Left ventricle myocardium superior (tissue), 1 donor: ENCODE measurements at regions not wholly inside any gene's neighbourhood (a gene's known extent, or its start where the extent isn't known, plus 50 kb on each side); places are given as distances from the start of the nearest gene placed in this dataset.

ENCODE experiments used
- ATAC-seq: fragments of 200-7000 bp; cut with Tn5 transposase; one replicate; pipeline ENCODE4 v1.9.1; 2020; ENCODE audit warnings: mild to moderate bottlenecking, moderate library complexity
- DNase-seq: peaks from one replicate; pipeline ENCODE4 v3.0.0-alpha.2; 2020
- intact Hi-C: fragments of 100-400 bp; cut with micrococcal nuclease; formaldehyde crosslinking; loops from one replicate; pipeline ENCODE4 v1.11.0; 2022
- donor health status: DM: no; HTN: yes; CAD: no; lungs with severe emphysema.

DNA sequence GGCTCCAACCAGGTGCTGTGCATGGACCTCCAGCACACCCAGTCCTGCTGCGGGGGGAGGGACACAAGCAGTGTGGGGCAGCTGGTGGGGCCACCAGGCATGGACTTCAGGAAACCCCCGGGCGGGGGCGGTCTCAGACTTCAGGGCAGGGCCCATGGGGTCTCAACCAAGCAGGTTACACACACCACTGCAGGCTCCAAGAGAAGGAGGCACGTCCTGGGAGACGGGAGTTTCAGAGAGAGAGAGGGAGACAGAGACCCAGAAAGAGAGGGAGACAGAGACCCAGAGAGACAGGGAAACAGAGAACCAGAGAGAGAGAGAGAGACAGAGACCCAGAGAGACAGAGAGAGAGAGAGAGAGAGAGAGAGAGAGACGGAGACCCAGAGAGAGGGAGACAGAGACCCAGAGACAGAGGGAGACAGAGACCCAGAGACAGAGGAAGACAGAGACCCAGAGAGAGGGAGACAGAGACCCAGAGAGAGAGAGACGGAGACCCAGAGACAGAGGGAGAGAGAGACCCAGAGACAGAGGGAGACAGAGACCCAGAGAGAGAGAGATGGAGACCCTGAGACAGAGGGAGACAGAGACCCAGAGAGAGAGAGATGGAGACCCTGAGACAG is 128.9 kb downstream of the NCOR2 start:
- ATAC-seq (no peak), DNase-seq (no peak)
- intact Hi-C loops, result no loop called here

DNA sequence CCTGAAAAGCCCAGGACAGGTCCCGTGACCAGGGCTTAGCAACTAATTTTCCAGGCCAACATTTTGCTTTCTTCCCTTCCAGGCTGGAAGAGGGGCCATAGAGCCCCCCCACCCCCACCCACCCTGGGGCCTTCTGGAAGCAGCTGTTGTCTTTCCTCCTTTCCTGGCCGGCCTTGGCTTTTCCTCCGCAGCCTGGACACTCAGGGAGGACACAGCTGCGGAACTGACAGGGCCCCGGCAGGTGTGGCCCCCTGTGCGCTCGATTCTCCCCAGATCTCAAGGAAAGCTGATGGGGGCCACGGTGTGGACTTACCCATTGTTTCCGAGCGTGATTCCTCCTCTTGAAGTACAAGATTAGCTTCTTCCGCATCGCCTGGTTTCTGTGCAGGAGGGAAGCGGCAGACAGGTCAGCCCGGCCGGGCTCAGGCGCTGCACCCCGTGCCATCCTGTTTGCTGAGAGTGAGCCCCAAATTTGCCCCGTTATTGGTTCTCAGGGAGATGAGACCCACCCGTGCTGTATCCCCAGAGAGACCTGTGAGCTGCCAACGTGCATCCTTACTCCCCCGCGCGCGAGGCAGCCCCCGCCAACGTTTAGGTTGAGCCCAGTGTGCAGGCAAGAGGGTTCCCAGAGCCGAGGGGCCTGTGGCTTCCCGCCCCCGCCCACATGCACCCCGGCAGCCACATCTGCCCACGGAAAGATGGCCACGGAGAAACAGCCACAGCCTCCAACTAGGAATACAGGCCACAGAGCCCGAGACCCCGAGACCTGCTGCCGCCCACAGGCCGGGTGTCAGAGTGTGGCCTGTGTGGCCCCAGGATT is 129.6 kb downstream of the NCOR2 start:
- ATAC-seq (no peak), DNase-seq (no peak)
- intact Hi-C loops, result no loop called here

DNA sequence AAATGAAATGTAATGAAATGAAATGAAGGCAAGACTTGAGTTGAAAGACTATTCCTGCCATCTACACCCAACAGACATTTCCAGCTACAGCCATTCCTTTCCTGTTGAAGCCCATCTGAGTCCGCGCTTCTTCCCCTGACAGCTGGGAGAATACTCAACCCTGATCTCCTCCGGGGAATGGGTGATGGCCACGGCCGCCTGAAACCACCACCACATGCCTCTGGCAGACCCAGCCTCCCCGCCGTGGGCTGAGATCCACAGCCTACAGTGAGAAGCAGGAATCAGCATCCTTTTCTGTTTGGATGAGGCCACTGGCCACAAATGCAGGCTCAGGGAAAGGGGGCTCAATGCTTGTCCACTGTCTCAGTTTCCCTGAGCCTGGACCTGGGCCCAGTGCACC is 130.3 kb downstream of the NCOR2 start:
- intact Hi-C loops, result no loop called here
- ATAC-seq (no peak), DNase-seq (no peak)

DNA sequence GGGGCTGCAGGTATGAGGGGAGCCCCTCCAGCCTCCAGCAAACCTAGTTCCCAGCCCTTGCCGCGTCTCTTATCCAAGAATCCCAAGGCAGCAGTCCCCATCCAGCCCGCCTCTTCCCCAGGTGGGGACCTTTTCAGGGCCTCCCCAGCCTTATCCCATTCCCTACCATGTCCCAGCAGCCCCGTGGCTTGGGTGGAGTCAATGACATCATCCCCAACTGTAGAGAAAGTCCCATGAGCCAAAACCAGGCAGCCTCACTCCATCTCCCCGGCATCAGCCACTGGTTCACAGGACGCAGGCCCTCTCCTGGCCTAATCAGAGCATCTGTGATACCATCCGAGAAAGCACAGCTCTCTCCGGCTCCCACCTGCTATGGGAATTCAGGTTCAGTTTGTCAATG is 131.0 kb downstream of the NCOR2 start:
- DNase-seq (peak; percentile 50), ATAC-seq (peak; percentile 6)
- intact Hi-C loops, result no loop called here

DNA sequence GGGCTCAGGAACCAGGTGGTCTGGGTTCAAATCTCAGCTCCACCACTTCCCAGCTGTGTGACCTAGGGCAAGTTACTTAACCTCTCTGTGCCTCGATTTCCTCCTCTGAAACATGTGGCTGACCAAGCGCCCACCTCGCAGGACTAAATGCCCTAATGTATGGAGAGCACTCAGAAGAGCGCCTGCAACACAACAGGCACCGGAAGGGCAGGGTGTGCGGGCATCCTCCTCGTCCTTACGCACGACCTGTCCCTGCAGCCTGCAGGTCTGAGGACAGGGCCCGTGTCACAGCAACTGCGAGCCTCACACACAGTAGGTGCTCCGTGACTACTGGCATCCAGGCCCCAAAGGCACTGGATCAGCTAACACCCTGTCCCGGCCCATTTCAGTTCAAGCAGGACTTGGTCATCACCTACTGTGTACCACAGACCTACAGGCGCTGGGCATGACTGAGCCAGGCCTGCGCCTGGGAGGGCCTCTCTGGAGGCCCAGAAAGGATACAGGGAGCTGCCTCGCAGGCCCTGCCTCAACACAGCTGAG is 131.5 kb downstream of the NCOR2 start:
- intact Hi-C loops, result no loop called here
- ATAC-seq, result no peak

DNA sequence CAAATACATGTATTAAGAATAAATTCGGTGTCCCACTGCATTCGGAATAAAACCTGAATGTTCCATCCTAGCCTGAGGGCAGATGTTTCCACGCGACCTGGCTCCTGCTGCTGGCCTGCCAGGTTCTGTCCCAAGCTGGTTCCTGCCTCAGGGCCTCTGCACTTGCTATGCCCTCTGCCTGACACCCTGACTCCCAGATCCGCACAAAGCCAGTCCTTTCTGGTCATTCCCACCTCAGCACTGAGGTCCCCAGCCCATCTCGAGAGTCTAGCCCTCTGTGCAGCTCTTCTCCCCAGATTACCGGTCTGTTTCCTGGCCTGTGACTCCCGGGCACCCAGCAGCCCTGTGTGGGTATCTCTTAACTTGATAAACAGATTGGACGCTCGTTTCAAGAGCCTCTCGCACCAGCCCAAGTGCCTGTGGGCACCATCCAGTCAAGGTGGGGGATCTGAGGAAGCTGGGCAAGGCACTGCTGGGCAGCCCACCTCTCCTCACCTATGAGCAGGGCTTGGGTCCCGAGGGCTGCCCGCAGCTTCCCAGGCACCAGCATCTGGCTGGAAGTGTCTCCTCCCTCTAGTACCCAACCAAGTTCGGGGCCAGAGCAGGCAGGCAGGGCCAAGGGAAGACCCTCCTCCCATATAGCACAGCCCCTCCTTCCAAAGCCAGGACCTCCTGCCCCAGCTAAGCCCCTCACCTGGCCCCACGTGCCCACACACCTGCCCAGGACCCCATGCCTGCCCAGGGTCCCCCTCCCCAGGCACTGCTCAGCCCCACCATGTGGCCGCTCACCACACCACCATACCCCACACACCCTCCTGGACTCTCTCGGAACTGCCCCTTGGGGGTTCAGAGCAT is 132.2 kb downstream of the NCOR2 start:
- ATAC-seq, result no peak
- no peak for DNase-seq
- intact Hi-C loops, result no loop called here

More for the DNA sequence above, 131.5 kb downstream of the NCOR2 start:
- no peak for DNase-seq

DNA sequence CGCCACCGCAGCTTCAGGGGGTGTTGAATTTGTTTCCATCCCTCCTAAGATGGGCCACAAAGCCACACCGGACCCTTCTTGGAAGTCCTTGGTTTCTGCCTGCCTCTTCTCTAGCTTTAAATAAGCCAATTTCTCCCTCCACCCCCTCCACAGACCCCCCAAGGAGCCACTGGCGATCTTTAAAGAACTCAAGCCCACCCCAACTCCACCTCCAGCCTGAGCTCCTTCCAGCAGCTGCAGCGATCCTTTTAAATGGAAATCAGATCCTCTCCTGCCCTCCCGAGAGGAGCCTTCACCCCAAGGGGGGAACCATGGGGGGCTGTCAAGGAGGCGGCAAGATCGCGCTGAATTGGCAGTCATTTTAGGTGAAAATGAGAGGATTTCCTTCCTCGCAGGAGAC is 133.1 kb downstream of the NCOR2 start:
- DNase-seq, result no peak
- intact Hi-C loops, result no loop called here
- ATAC-seq, result no peak

DNA sequence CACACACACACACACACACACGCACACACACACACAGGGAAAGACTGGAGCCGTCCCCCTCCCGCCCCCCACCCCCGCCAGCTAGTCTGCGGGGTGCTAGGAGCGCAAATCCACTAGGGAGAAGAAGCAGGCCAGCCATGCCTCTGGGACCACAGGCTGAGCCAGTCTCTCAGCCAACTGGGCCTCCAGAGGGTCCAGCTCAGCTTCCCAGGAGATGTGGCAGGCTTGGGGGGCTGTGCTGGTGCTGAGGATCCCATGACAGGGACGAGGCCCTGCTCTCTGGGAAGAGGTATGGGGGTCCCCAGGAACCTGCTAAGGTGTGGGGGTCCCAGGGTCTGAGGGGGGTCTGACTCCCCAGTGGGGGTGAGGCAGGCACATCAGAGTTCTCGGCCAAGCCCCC is 133.5 kb downstream of the NCOR2 start:
- DNase-seq (no peak), ATAC-seq (no peak)
- intact Hi-C loops, result no loop called here

DNA sequence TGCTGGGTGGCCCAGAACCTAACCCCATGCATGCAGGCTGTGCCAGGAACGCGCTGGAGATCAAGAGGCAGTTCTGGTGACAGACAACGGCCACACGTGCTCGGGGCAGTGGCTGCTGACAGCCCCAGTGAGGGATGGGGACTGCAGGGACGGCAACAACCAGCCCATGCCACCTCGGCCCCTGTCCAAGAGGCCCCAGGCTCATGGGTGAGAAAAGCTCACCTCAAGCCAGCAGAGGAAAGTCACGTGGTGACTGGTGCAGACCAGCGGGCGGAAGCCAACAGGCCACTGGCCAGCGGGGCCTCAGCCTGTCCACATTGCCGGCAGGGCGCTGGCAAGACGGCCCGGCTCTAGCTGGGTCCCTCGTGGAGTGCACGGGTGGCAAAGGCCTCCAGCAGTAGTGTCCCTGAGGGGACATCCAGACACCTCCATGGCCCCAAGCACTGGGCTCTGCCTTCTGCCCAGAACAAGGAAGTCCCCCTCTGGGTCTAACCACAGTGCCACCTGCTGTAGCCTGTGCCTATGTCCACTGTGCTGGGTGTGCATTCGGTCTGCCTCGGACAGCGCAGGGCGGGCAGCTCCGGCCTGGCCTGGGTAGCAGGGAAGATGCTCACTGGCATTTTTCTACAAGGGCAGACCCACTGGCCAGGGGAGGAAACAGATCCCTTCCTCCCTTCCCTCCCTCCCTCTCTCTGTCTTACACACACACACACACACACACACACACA is 134.1 kb downstream of the NCOR2 start:
- ATAC-seq (peak; percentile 86), DNase-seq (peak; percentile 91)
- intact Hi-C loops, result no loop called here

DNA sequence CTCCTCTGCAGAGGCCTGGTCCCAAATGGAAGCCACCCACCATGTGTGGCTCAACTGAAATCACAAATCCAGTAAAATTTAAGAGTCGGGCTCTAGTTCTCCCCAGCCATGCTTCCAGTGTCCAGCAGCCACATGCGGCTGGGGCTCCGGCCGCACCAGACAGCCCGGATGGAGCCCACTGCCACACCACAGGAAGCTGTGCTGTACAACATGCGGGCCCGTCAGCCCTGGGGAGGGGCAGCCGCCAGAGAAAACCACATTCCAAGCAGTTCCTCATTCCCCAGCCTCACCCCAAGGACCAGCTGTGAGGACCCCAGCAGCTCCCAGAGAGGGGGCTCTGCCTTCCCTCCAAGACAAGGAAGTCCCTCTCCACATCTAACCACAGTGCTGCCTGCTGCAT is 135.0 kb downstream of the NCOR2 start:
- ATAC-seq (peak; percentile 4), DNase-seq (peak; percentile 65)
- intact Hi-C loops, result no loop called here

DNA sequence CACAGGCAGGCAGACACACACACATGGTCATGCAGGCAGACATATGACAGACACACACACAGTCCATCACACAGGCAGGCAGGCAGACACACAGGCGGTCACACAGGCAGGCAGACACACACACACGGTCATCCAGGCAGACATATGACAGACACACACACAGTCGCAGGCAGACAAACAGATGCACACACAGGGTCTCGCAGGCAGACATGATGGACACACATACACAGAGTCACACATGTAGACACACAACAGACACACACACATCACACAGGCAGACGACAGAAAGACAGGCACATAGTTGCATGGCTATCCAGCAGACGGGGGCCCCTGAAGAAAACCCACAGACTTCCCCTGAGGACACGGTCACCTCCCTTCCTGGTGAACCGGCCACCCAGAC is 135.4 kb downstream of the NCOR2 start:
- ATAC-seq (no peak), DNase-seq (no peak)
- intact Hi-C loops, result no loop called here

DNA sequence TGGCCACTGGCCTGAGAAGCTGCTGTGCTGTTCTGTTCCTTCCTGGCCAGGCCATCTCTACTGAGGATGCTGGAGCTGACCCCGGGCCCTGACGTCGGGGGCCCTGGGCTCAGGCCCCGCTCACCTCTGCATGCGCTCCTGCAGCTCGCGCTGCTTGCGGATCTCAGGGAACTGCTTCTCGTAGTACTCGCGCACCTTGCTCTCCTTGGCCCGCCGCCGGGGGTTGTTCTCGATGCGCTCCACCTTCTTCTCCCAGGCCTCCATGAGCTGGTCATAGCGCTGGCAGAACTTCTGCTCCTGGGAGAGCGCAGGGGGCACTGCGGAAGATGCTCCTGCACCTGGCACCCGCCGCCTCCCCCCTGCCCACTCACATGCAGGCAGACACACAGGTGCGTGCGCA is 135.6 kb downstream of the RFLNA start:
- no peak for ATAC-seq
- no peak for DNase-seq
- intact Hi-C loops, result no loop called here

DNA sequence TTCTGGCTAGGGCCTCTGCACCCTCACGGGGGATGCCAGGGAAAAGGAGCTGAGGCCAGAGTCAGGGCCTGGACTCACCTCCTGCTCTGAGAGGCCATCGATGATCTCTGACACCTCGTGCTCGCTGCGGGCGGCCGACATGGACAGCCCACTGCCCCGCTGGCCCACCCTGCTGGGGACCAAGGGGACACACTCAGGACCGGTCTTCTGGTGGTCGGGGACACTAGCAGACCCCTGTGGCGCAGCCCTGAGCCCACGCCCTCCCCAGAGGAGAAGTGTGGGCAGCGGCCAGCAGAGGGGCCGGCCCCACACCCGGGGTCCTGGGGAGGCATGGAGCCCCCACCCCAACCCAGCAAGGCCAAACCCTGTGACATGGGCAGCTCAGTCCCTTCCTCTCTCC is 134.6 kb downstream of the RFLNA start:
- intact Hi-C loops, result no loop called here
- no peak for ATAC-seq
- no peak for DNase-seq

DNA sequence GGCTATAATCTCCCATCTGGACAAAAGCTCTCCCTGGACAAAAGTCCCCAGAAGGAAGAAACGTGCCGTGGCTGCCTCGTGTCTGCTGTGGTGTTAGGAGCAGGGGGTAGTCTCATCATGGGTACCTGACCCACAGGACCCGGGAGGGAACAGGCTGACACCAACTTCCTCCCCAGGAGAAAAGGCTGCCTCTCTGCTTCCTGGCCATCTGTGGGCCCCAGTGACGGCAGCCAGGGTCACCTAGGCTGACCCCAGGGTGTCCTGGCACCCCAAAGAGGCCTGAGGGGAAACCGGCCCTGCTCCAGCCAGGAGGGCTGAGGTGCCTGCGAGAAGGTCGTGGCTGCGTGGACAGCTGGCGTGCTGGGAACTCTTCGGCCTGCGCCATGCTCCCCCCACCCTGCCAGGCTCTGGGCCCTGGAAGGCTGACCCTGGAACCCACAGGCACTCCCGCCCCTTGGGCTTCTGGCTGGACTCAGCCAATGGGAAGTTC is 133.9 kb downstream of the RFLNA start:
- DNase-seq, result no peak
- no peak for ATAC-seq
- intact Hi-C loops, result no loop called here

DNA sequence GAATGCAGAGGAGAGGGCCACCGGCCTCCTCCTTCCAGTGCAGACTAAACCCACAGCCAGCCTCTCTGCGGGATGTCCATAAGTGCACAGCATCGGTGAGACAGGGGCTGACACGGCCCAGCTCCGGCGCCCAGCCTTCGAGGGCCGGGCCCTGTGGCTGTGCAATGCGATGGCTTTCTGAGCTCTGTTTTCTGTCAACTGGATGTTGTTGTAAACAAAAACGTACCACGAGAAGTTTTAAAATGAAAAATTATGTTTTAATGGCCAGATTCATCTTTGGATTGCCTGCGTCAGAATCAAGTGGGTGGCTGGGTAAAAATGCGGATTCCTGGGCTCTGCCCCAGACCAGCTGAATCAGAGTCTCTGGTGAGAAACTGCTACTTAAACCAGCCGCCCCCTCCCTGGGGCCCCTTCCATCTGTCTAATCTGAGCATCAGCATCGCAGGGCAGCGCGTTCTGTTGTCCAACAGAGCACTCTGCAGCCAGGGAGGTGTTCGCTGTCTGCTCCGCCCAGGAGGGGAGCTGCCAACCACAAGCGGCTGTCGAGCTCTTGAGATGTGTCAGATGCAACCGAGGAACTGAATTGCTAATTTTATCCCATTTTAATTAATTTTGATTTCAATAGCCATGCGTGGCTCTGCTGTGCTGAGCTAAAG is 133.4 kb downstream of the RFLNA start:
- DNase-seq (peak; percentile 62), ATAC-seq (no peak)
- intact Hi-C loops, result no loop called here

DNA sequence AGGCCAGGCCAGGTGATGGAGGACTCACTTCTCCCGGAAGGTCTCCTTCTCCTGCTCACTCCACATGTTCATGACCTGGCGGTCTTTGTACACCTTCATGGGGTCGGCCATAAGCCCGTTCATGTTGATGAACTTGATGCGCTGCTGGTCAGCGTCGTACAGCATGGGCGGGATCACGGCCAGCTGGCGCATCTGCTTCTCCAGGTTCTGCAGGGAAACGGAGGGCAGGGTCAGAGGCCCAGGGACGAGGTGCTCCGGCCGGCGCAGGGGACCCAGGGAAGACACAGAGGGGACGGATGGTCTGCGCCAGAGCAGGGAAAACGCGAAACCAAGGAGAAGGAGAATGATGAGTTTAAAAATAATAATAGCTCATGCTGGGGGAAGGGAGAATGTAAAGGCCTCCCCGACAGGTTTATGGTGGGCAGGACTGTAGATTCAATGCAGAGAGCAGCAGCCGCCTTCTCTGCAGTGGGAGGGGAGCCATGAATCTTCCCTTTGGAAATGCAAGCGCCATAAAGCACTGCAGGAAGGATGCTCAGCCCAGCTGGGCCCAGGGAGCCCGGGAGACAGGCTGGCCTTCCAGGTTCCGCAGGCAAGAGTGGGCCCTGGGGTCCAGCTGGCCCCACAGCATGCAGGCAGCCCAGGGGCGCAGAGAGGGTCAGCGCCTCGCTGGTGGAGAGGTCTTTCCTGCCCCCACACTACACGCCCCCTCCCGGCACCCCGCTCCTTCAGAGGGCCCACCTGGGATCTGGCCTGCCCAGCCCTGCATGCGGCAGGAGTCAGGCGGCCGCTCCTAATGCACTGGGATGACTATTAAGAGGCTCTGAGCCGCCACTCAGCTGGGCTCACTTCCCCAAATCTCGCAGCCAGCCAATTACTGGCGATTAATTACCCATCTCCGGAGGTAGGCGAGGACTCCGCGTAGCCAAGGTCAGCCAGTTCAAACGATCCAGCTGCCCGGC is 132.0 kb downstream of the RFLNA start:
- intact Hi-C loops, result loop anchor here (2.0 kb wide), 1 partner anchor 72 kb away; no protein-coding TSS in a partner anchor
- no peak for DNase-seq
- ATAC-seq, result no peak

DNA sequence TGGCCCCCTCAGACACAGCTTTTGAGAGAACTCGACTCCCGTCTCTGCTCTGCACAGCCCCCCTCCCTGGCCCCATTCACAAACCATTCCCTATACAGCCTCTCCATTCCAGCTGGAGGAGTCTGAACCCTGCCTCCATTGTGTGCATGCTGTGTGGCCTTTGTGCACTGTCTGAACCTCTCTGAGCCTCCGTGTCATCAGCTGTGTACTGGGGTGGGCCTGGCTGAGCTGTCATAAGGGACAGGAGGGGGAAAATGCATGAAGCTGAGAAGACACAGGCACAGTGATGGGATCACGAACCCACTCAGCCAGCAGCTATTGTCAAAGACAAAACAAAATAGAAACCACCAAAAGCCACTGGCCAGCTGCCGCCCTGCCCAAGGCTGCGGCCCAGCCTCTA is 130.8 kb downstream of the RFLNA start:
- intact Hi-C loops, result loop anchor here (2.0 kb wide), 1 partner anchor 71 kb away; no protein-coding TSS in a partner anchor
- ATAC-seq (no peak), DNase-seq (no peak)
